ENCODE measurements at regions not wholly inside any gene's neighbourhood (a gene's known extent, or its start where the extent isn't known, plus 50 kb on each side); places are given as distances from the start of the nearest gene placed in this dataset.

GRCh38 chr20:23203951-23204730 lies 118.0 kb upstream of the CD93 start:
- H3K27me3 ChIP-seq: peaks cover 49% of the 10 kb centered on the region
- no peak overlapping the region for H3K4me3 ChIP-seq
- H3K27ac ChIP-seq: no peak overlapping the region
- H3K36me3 ChIP-seq: no peaks in the 10 kb centered on the region
- H3K9me3 ChIP-seq (ENCODE audit: low read depth): no peaks in the 10 kb centered on the region
- TF ChIP-seq CTCF (IDR thresholded peaks at IDR 0.05; ENCODE audit: low read depth, low read length): no peak
- peaks cover 6% of the 10 kb centered on the region for H3K4me1 ChIP-seq (ENCODE audit: low read depth)
- DNase-seq (ENCODE audit: low read depth in 1 of 2, low spot score in 1 of 2): no peak

DNA sequence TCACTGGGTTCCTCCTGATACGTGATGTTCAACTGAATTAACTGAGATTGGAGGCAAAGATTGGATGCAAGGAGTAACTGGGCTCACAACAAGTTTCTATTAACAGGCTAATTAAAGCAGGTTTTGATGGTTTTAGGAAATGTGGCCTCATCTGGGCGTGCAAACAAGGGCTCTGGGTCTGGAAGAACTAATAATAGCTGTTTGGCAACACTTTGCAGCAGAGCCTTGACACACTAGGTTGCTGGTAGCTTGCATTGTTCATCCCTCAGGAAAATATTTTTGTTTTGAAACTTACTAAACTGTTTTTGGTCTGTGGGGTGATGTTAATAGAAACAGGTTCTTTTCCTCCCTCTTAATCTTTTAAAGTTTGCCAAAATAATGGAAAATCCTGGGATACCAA lies 117.2 kb upstream of the CD93 start:
- H3K4me1 ChIP-seq (ENCODE audit: low read depth): peaks cover 6% of the 10 kb centered on the region
- TF ChIP-seq CTCF (IDR thresholded peaks at IDR 0.05; ENCODE audit: low read depth, low read length): no peak

GRCh38 chr20:23201658-23202057 lies 115.5 kb upstream of the CD93 start:
- no peak for TF ChIP-seq CTCF (IDR thresholded peaks at IDR 0.05; ENCODE audit: low read depth, low read length)
- H3K4me1 ChIP-seq (ENCODE audit: low read depth): peaks cover 6% of the 10 kb centered on the region
- H3K27ac ChIP-seq: no peak overlapping the region
- H3K9me3 ChIP-seq (ENCODE audit: low read depth): no peaks in the 10 kb centered on the region
- H3K36me3 ChIP-seq: no peaks in the 10 kb centered on the region
- DNase-seq (ENCODE audit: low read depth in 1 of 2, low spot score in 1 of 2): no peak
- peaks cover 61% of the 10 kb centered on the region for H3K27me3 ChIP-seq
- no peak overlapping the region for H3K4me3 ChIP-seq

More for the DNA sequence above, 117.2 kb upstream of the CD93 start:
- no peaks in the 10 kb centered on the region for H3K36me3 ChIP-seq
- H3K9me3 ChIP-seq (ENCODE audit: low read depth): no peaks in the 10 kb centered on the region
- DNase-seq (ENCODE audit: low read depth in 1 of 2, low spot score in 1 of 2): no peak
- H3K27me3 ChIP-seq: peaks cover 55% of the 10 kb centered on the region
- no peak overlapping the region for H3K4me3 ChIP-seq
- H3K27ac ChIP-seq: no peak overlapping the region

DNA sequence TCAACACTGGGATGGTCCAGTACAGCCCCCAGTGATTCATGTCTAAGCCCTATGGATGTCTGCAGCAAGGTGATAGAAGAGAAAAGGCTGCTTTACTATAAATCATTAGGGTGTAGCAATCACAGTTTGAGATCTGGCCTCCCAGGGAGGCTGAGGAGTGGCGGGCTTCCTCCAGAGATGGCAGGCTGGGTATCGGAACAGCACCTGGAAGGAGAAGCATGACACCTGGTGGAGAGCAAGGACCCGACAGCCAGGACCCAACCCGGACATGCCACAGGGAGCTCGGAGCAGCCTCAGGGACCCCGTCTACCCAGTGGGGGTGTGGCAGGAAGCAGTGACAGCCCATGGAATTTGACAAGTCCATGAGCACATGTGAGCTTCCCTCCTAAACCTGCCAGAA lies 114.8 kb upstream of the CD93 start:
- Histone ChIP-seq H3K27ac (no peak overlapping the region), H3K9me3 (ENCODE audit: low read depth) (no peaks in the 10 kb centered on the region), H3K36me3 (no peaks in the 10 kb centered on the region), H3K4me3 (no peak overlapping the region), H3K27me3 (peaks cover 55% of the 10 kb centered on the region), H3K4me1 (ENCODE audit: low read depth) (peaks cover 6% of the 10 kb centered on the region)
- DNase-seq (ENCODE audit: low read depth in 1 of 2, low spot score in 1 of 2): peak; percentile 27 to 58
- peak; percentile 34 for TF ChIP-seq CTCF (IDR thresholded peaks at IDR 0.05; ENCODE audit: low read depth, low read length)

- Histone ChIP-seq H3K9me3 (ENCODE audit: low read depth) (no peaks in the 10 kb centered on the region), H3K4me1 (ENCODE audit: low read depth) (peaks cover 6% of the 10 kb centered on the region), H3K4me3 (no peak overlapping the region), H3K27me3 (peaks cover 51% of the 10 kb centered on the region), H3K27ac (no peak overlapping the region), H3K36me3 (no peaks in the 10 kb centered on the region)
- DNase-seq (ENCODE audit: low read depth in 1 of 2, low spot score in 1 of 2): no peak
- TF ChIP-seq CTCF (IDR thresholded peaks at IDR 0.05; ENCODE audit: low read depth, low read length): no peak
Observed at GRCh38 chr20:23200413-23200812, 114.3 kb upstream of the CD93 start.
